GM23338 (cell line): ENCODE measurements at regions not wholly inside any gene's neighbourhood (a gene's known extent, or its start where the extent isn't known, plus 50 kb on each side); places are given as distances from the start of the nearest gene placed in this dataset.

Experiments used
- JUNB ChIP-seq: IDR thresholded peaks from one replicate; pipeline ENCODE4 v1.6.1; 2016; ENCODE audit warnings: antibody characterized with exemption; ENCODE audit not compliant: unreplicated experiment
- POLR2AphosphoS5 ChIP-seq: IDR thresholded peaks from 2 replicates; pipeline ENCODE4 v1.6.1; 2016; ENCODE audit warnings: antibody characterized with exemption, low read depth
- TF ChIP-seq, protein P1 (sequence below), 2 experiments: fragments of 200-600 bp in 1 of 2; sonication (generic) in 1 of 2; conservative IDR thresholded peaks; 2 replicates each; pipeline versions ENCODE4 v1.5.1 to v1.6.1; 2016 to 2017; ENCODE audit warnings: antibody characterized with exemption in 2 of 2, low read depth in 2 of 2, mild to moderate bottlenecking in 2 of 2, moderate library complexity in 1 of 2

DNA sequence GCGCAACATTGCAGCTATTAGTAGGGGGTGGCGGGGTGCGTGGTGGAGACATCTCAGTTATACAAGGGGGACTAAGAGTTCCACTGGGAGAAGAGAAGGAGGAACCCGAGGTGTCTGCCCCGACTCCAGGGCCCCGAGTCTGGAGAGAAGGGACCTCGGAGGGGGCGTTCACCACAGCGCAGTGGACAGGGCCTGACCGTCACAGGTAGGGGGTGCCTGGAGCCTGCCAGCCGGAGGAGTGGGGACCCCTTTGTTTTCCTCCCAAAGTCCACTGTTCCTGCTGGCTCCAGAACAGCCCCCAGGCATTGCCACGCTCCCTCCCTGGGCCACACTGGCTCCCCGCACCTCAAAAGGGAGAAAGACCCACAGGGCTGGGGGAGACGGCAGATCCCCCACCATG, 175.9 kb upstream of the TNRC6C start:
- no peak for TF ChIP-seq JUNB
- TF ChIP-seq, protein P1, sequence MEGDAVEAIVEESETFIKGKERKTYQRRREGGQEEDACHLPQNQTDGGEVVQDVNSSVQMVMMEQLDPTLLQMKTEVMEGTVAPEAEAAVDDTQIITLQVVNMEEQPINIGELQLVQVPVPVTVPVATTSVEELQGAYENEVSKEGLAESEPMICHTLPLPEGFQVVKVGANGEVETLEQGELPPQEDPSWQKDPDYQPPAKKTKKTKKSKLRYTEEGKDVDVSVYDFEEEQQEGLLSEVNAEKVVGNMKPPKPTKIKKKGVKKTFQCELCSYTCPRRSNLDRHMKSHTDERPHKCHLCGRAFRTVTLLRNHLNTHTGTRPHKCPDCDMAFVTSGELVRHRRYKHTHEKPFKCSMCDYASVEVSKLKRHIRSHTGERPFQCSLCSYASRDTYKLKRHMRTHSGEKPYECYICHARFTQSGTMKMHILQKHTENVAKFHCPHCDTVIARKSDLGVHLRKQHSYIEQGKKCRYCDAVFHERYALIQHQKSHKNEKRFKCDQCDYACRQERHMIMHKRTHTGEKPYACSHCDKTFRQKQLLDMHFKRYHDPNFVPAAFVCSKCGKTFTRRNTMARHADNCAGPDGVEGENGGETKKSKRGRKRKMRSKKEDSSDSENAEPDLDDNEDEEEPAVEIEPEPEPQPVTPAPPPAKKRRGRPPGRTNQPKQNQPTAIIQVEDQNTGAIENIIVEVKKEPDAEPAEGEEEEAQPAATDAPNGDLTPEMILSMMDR (conservative IDR thresholded peaks at IDR 0.05; ENCODE audit: low read depth in 2 of 2): no peak
- no peak for TF ChIP-seq POLR2AphosphoS5
